Uterus (tissue), 2 donors: ENCODE measurements at regions not wholly inside any gene's neighbourhood (a gene's known extent, or its start where the extent isn't known, plus 50 kb on each side); places are given as distances from the start of the nearest gene placed in this dataset.

ENCODE experiments used
- POLR2A ChIP-seq, 2 donors: fragments of 450-650 bp; IDR thresholded peaks; one replicate each; pipeline ENCODE4 v1.6.1; 2016; ENCODE audit warnings: antibody characterized with exemption in 2 of 2, mild to moderate bottlenecking in 1 of 2, moderate library complexity in 1 of 2
- TF ChIP-seq, protein P1 (sequence below), 4 experiments: fragments of 200-600 bp in 2 of 4; fragments of 450-650 bp in 2 of 4; sonication (generic) in 2 of 4; IDR thresholded peaks; one replicate each; pipeline ENCODE4 v1.5.1; 2016 to 2019; ENCODE audit warnings: antibody characterized with exemption in 4 of 4, mild to moderate bottlenecking in 2 of 4, moderate library complexity in 1 of 4

DNA sequence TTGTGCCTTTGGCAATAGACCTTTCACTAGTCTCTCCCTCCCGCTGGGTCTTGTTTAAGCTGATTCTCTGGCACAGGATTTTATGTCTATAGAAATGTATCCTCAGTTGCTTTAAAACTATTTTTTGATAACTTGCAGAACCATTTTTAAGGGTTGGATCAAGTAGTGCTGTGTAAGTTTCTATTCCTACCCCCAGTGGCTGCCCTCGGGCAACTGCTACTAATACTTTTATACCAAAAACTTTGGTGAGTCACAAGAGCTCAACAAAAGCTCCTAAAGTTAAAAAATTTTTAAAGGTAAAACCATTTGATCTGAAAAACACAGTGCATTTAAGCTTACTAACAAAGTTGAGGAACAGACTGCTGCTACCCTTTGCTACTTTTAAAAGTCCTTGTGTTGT, 1460.6 kb upstream of the PCDH7 start:
- TF ChIP-seq POLR2A (IDR thresholded peaks at IDR 0.05): no peak
- TF ChIP-seq, protein P1, sequence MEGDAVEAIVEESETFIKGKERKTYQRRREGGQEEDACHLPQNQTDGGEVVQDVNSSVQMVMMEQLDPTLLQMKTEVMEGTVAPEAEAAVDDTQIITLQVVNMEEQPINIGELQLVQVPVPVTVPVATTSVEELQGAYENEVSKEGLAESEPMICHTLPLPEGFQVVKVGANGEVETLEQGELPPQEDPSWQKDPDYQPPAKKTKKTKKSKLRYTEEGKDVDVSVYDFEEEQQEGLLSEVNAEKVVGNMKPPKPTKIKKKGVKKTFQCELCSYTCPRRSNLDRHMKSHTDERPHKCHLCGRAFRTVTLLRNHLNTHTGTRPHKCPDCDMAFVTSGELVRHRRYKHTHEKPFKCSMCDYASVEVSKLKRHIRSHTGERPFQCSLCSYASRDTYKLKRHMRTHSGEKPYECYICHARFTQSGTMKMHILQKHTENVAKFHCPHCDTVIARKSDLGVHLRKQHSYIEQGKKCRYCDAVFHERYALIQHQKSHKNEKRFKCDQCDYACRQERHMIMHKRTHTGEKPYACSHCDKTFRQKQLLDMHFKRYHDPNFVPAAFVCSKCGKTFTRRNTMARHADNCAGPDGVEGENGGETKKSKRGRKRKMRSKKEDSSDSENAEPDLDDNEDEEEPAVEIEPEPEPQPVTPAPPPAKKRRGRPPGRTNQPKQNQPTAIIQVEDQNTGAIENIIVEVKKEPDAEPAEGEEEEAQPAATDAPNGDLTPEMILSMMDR (IDR thresholded peaks at IDR 0.05): no peak
